Endodermal cell (in vitro differentiated cells): ENCODE measurements at regions not wholly inside any gene's neighbourhood (a gene's known extent, or its start where the extent isn't known, plus 50 kb on each side); places are given as distances from the start of the nearest gene placed in this dataset.

Experiments
- DNase-seq: peaks from one replicate; pipeline ENCODE4 v3.0.0-alpha.2; 2017
- H3K27ac ChIP-seq: 2 replicates; pipeline ENCODE4 v1.5.1; 2013; ENCODE audit warnings: mild to moderate bottlenecking, low read depth, low read length, moderate library complexity
- H3K27me3 ChIP-seq: 2 replicates; pipeline ENCODE4 v1.6.1; 2013; ENCODE audit warnings: mild to moderate bottlenecking, low read length, moderate library complexity; ENCODE audit not compliant: insufficient read depth, control insufficient read depth, poor library complexity, severe bottlenecking
- H3K36me3 ChIP-seq: 2 replicates; pipeline ENCODE4 v1.7.0; 2013; ENCODE audit warnings: mild to moderate bottlenecking, low read length, moderate library complexity; ENCODE audit not compliant: control insufficient read depth, insufficient read depth
- H3K4me1 ChIP-seq: one replicate; pipeline ENCODE4 v1.7.0; 2013; ENCODE audit warnings: low read length; ENCODE audit not compliant: control insufficient read depth, insufficient read depth
- H3K4me3 ChIP-seq: 2 replicates; pipeline ENCODE4 v1.5.1; 2013; ENCODE audit warnings: mild to moderate bottlenecking, low read length, moderate library complexity
- H3K9ac ChIP-seq: 2 replicates; pipeline ENCODE4 v1.6.1; 2013; ENCODE audit warnings: mild to moderate bottlenecking, low read length, moderate library complexity; ENCODE audit not compliant: poor library complexity, severe bottlenecking; ENCODE audit errors: extremely low read depth
- H3K9me3 ChIP-seq: 2 replicates; pipeline ENCODE4 v1.6.1; 2013; ENCODE audit warnings: mild to moderate bottlenecking, low read length, moderate library complexity; ENCODE audit not compliant: control insufficient read depth
- H3K27ac Mint-ChIP-seq: 2 replicates; pipeline ENCODE4 v1.8.0; 2020; ENCODE audit warnings: mixed read lengths
- H3K27me3 Mint-ChIP-seq: 2 replicates; pipeline ENCODE4 v1.8.0; 2021; ENCODE audit warnings: mild to moderate bottlenecking, mixed read lengths; ENCODE audit not compliant: insufficient read depth
- H3K36me3 Mint-ChIP-seq: 2 replicates; pipeline ENCODE4 v1.8.0; 2020; ENCODE audit warnings: low read depth, mixed read lengths
- H3K4me1 Mint-ChIP-seq: 2 replicates; pipeline ENCODE4 v1.8.0; 2020; ENCODE audit warnings: mixed read lengths
- H3K4me3 Mint-ChIP-seq: 2 replicates; pipeline ENCODE4 v1.8.0; 2020; ENCODE audit warnings: mild to moderate bottlenecking, moderate library complexity, mixed read lengths
- H3K9me3 Mint-ChIP-seq: 2 replicates; pipeline ENCODE4 v1.8.0; 2020; ENCODE audit warnings: mild to moderate bottlenecking, mixed read lengths
- CTCF ChIP-seq: fragments of 200-600 bp; sonication (generic); conservative IDR thresholded peaks from 2 replicates; pipeline ENCODE4 v1.5.0; 2021; ENCODE audit warnings: antibody characterized with exemption, mild to moderate bottlenecking
- WGBS, 2 experiments: methylation state at CpG; one replicate each; pipeline versions ENCODE4 v1.1.5 to v1.1.7; 2013; ENCODE audit warnings: missing lambda C conversion rate in 2 of 2, mixed read lengths in 1 of 2; ENCODE audit not compliant: insufficient coverage in 1 of 2, insufficient read length in 1 of 2; 5-methylcytosine and 5-hydroxymethylcytosine counted together

- Mint-ChIP-seq H3K4me3 (no peak overlapping the region), H3K36me3 (no peaks in the 10 kb centered on the region), H3K4me1 (no peaks in the 10 kb centered on the region), H3K9me3 (peaks cover 23% of the 10 kb centered on the region), H3K27me3 (peaks cover 4% of the 10 kb centered on the region), H3K27ac (no peak overlapping the region)
- WGBS, 2 experiments = 90 to 100% methylated on average over 1 to 3 of the region's 3 CpGs
- Histone ChIP-seq H3K4me1 (no peaks in the 10 kb centered on the region), H3K36me3 (no peaks in the 10 kb centered on the region), H3K9ac (no peak overlapping the region), H3K4me3 (no peak overlapping the region), H3K27me3 (no peaks in the 10 kb centered on the region), H3K9me3 (peaks cover 5% of the 10 kb centered on the region), H3K27ac (no peak overlapping the region)
- no peak for DNase-seq
- no peak for TF ChIP-seq CTCF
Observed at GRCh38 chr14:101057394-101057793, 153.9 kb upstream of the RTL1 start.

- Histone ChIP-seq H3K4me1 (no peaks in the 10 kb centered on the region), H3K27ac (no peak overlapping the region), H3K9ac (no peak overlapping the region), H3K27me3 (no peaks in the 10 kb centered on the region), H3K36me3 (no peaks in the 10 kb centered on the region), H3K9me3 (peaks cover 5% of the 10 kb centered on the region), H3K4me3 (no peak overlapping the region)
- Mint-ChIP-seq H3K27ac (no peak overlapping the region), H3K4me3 (no peak overlapping the region), H3K9me3 (peaks cover 23% of the 10 kb centered on the region), H3K36me3 (no peaks in the 10 kb centered on the region), H3K27me3 (peaks cover 2% of the 10 kb centered on the region), H3K4me1 (no peaks in the 10 kb centered on the region)
- 90 to 100% methylated on average over 1 to 3 of the region's 3 CpGs for WGBS, 2 experiments
- no peak for TF ChIP-seq CTCF
- DNase-seq = no peak
Observed at GRCh38 chr14:101058571-101058970, 155.0 kb upstream of the RTL1 start.

GRCh38 chr14:101060171-101060601, 156.7 kb upstream of the RTL1 start:
- H3K4me1 Mint-ChIP-seq = no peaks in the 10 kb centered on the region
- no peaks in the 10 kb centered on the region for H3K4me1 ChIP-seq
- H3K4me3 Mint-ChIP-seq = no peak overlapping the region
- H3K27me3 ChIP-seq = no peaks in the 10 kb centered on the region
- no peak overlapping the region for H3K27ac Mint-ChIP-seq
- DNase-seq = no peak
- no peaks in the 10 kb centered on the region for H3K36me3 ChIP-seq
- peaks cover 5% of the 10 kb centered on the region for H3K9me3 ChIP-seq
- H3K9me3 Mint-ChIP-seq = peaks cover 23% of the 10 kb centered on the region
- no peak overlapping the region for H3K27ac ChIP-seq
- H3K27me3 Mint-ChIP-seq = peaks cover 2% of the 10 kb centered on the region
- no peak for TF ChIP-seq CTCF
- no peaks in the 10 kb centered on the region for H3K36me3 Mint-ChIP-seq
- H3K4me3 ChIP-seq = no peak overlapping the region
- no peak overlapping the region for H3K9ac ChIP-seq
- 94 to 96% methylated on average over 15 to 19 of the region's 19 CpGs for WGBS, 2 experiments
